GM13977 (cell line): ENCODE measurements at regions not wholly inside any gene's neighbourhood (a gene's known extent, or its start where the extent isn't known, plus 50 kb on each side); places are given as distances from the start of the nearest gene placed in this dataset.
"Not testable (repeated sequence)": the region's sequence is repeated elsewhere in the genome, so short reads cannot be mapped to it uniquely, and the experiment has no call there.

ENCODE experiments used
- DNase-seq: peaks from one replicate; pipeline ENCODE4 v3.0.0; 2012; ENCODE audit warnings: low spot score
- in situ Hi-C: fragments of 300-500 bp; cut with MboI; formaldehyde crosslinking; loops from one replicate; pipeline ENCODE4 v1.12.0; 2022; ENCODE audit warnings: low sequenced_read_pairs, low pct_unique_long_range_greater_than_20kb, mixed read lengths, inconsistent platforms; ENCODE audit not compliant: unreplicated experiment

- in situ Hi-C loops, result not testable (repeated sequence)
Measured at GRCh38 chr21:10361214-10361736, 160.1 kb upstream of the TPTE start.

DNA sequence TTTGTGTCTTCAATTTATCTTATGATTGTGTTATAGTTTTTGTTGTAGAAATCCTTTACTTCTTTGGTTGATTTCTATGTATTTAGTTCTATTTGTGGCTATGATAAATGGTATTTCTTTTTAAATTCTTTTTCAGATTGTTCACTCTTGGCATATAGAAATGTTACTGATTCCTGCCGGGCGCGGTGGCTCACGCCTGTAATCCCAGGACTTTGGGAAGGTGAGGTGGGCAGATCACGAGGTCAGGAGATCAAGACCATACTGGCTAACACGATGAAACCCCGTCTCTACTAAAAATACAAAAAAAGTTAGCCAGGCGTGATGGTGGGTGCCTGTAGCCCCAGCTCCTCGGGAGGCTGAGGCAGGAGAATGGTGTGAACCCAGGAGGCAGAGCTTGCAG, 158.6 kb upstream of the TPTE start:
- DNase-seq, in situ Hi-C loops: not testable (repeated sequence)

More at GRCh38 chr21:10361214-10361736, 160.1 kb upstream of the TPTE start:
- not testable (repeated sequence) for DNase-seq

- in situ Hi-C loops, DNase-seq: not testable (repeated sequence)
Measured at GRCh38 chr21:10363321-10363720, 158.1 kb upstream of the TPTE start.

DNA sequence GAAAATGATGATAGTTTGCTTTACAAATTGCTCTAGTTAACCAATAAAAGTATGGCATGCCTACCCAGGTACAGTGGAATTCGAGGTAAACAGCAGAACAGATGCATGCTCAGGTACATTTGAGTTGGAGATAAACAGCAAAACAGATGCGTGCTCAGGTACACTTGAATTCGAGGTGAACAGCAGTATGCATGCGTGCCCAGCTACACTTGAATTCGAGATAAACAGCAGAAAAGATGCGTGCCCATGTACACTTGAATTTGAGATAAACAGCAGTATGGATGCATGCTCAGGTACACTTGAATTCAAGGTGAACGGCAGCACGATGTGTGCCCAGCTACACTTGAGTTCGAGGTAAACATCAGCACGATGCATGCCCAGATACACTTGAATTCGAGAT, 155.2 kb upstream of the TPTE start:
- DNase-seq, in situ Hi-C loops: not testable (repeated sequence)

DNA sequence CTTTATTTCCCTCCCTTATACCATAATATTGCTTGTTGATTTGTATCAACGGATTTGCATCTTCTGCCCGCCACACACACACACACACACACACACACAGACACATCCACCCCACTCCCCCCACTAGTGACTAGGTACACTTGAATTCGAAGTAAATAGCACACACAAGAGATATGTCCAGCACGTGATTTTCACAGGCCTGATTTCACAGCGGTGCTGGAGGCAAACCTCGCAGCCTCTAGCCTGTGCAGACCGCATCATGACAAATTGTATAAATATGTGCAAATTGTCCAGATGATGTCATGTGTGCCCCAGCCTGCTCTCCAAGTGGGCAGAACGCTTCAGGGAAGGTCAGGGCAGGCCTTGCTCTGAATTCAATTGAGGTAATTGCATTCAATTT, 153.8 kb upstream of the TPTE start:
- DNase-seq, in situ Hi-C loops: not testable (repeated sequence)

- DNase-seq, in situ Hi-C loops: not testable (repeated sequence)
Measured at GRCh38 chr21:10368323-10368798, 153.0 kb upstream of the TPTE start.

DNA sequence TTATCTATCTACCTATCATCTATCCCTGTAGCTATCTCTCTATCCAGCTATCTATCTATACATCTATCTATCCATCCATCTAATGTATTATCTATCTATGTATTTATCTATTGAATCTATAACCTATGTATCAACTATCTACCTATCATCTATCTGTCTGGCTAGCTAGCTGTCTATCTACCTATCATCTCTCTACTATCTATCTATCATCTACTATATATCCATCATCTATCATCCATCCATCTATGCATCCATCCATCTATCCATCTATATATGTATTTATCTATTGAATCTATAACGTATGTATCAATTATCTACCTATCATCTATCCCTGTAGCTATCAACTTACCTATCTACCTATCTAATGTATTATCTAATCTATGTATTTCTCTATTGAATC, 152.1 kb upstream of the TPTE start:
- DNase-seq, in situ Hi-C loops: not testable (repeated sequence)

- in situ Hi-C loops, DNase-seq: not testable (repeated sequence)
Measured at GRCh38 chr21:10377758-10378157, 143.6 kb upstream of the TPTE start.

GRCh38 chr21:10379816-10380215, 141.6 kb upstream of the TPTE start:
- in situ Hi-C loops, DNase-seq: not testable (repeated sequence)

DNA sequence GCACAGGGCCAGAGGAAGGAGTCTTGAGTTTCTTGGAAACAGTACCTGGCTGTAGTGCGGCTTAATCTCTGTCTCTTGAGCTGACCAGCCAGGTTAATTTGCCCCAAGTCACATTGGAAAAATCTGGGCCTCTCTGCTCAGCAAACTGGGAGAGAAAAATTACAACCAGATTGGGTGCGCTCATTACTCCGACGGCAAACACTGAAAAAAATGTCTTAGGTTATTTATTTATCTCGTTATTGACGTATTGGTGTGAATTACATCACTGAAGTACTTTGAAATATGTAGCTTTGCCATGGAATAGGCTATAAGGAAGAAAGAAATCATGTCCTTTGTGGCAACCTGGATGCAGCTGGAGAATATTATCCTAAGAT, 139.7 kb upstream of the TPTE start:
- in situ Hi-C loops, DNase-seq: not testable (repeated sequence)

DNA sequence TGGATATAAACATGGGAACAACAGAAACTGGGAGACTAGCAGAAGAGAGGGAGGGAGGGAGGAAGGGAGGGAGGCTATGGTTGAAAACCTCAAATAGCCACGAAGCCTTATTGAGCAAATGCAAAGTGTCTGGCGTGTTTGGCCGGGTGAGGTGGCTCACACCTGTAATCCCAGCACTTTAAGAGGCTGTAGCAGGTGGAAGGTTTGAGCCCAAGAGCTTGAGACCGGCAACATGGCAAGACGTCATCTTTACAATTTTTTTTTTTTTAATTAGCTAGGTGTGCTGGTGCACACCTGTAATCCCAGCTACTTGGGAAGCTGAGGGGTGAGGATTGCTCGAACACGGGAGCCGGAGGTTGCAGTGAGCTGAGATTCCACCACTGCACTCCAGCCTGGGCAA, 139.2 kb upstream of the TPTE start:
- DNase-seq, in situ Hi-C loops: not testable (repeated sequence)

DNA sequence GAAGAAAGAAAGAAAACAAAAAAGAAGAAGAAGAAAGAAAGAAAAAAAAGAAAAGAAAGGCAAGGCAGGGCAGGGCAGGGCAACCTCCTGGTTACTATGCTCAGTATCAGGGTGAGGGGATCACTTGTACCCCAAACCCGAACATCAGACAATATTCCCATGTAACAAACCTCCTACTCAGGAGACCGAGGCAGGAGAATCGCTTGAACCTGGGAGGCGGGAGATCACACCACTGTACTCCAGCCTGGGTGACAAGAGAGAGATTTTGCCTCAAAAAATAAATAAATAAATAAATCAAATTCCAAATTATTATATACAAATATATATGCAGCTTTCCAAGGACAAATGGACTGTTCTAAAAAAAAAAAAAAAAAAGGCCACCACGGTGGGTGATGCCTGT, 138.8 kb upstream of the TPTE start:
- in situ Hi-C loops, DNase-seq: not testable (repeated sequence)

GRCh38 chr21:10383571-10383970, 137.8 kb upstream of the TPTE start:
- DNase-seq, in situ Hi-C loops: not testable (repeated sequence)

- in situ Hi-C loops, DNase-seq: not testable (repeated sequence)
Measured at GRCh38 chr21:10384304-10384861, 137.0 kb upstream of the TPTE start.

- in situ Hi-C loops, DNase-seq: not testable (repeated sequence)
Measured at GRCh38 chr21:10385202-10385601, 136.2 kb upstream of the TPTE start.

- DNase-seq, in situ Hi-C loops: not testable (repeated sequence)
Measured at GRCh38 chr21:10385898-10386527, 135.4 kb upstream of the TPTE start.

- in situ Hi-C loops, DNase-seq: not testable (repeated sequence)
Measured at GRCh38 chr21:10387692-10388450, 133.5 kb upstream of the TPTE start.

DNA sequence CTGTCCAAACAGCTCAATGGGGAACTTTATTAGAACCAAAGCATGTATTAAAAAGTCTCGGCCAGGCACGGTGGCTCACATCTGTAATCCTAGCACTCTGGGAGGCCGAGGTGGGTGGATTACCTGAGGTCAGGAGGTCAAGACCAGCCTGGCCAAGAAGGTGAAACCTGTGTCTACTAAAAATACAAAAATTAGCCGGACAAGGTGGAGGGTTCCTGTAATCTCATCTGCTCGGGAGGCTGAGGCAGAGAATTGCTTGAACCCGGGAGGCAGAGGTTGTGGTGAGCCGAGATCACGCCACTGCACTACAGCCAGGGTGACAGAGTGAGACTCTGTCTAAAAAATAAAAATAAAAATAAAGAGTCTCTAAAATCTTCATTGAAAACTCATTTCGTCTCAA, 132.8 kb upstream of the TPTE start:
- in situ Hi-C loops, DNase-seq: not testable (repeated sequence)
